GM06990 (cell line): ENCODE measurements at regions not wholly inside any gene's neighbourhood (a gene's known extent, or its start where the extent isn't known, plus 50 kb on each side); places are given as distances from the start of the nearest gene placed in this dataset.

ENCODE experiments used
- DNase-seq: peaks from one replicate; pipeline ENCODE4 v3.0.0-alpha.2; 2011; ENCODE audit not compliant: insufficient read length; ENCODE audit errors: extremely low read depth
- H3K27me3 ChIP-seq: replicated peaks from 2 replicates; pipeline ENCODE4 v1.6.0; 2011; ENCODE audit warnings: low read length; ENCODE audit not compliant: control insufficient read depth, insufficient read depth
- H3K36me3 ChIP-seq: 2 replicates; pipeline ENCODE4 v1.5.1; 2011; ENCODE audit warnings: low read length; ENCODE audit not compliant: control insufficient read depth, insufficient read depth
- H3K4me3 ChIP-seq: replicated peaks from 2 replicates; pipeline ENCODE4 v1.5.1; 2011; ENCODE audit warnings: low read depth, mild to moderate bottlenecking, control low read depth, low read length
- CTCF ChIP-seq: IDR thresholded peaks from 2 replicates; pipeline ENCODE4 v1.5.1; 2011; ENCODE audit warnings: low read length, control low read depth, mild to moderate bottlenecking, inconsistent platforms; ENCODE audit not compliant: insufficient read depth, poor library complexity, severe bottlenecking

GRCh38 chr10:4109469-4109868 lies 324.5 kb upstream of the KLF6 start:
- Histone ChIP-seq H3K27me3 (no peaks in the 10 kb centered on the region), H3K36me3 (no peaks in the 10 kb centered on the region), H3K4me3 (no peak overlapping the region)
- DNase-seq, result no peak
- TF ChIP-seq CTCF, result no peak

- Histone ChIP-seq H3K27me3 (no peaks in the 10 kb centered on the region), H3K4me3 (no peak overlapping the region), H3K36me3 (no peaks in the 10 kb centered on the region)
- no peak for TF ChIP-seq CTCF
- DNase-seq, result no peak
Observed at GRCh38 chr10:4108693-4109092, 323.7 kb upstream of the KLF6 start.

- DNase-seq, result no peak
- TF ChIP-seq CTCF, result no peak
- H3K36me3 ChIP-seq, result no peaks in the 10 kb centered on the region
- no peaks in the 10 kb centered on the region for H3K27me3 ChIP-seq
- H3K4me3 ChIP-seq, result no peak overlapping the region
Observed at GRCh38 chr10:4107285-4107851, 322.4 kb upstream of the KLF6 start.

GRCh38 chr10:4103603-4104002 lies 318.6 kb upstream of the KLF6 start:
- H3K27me3 ChIP-seq, result no peaks in the 10 kb centered on the region
- no peak for TF ChIP-seq CTCF
- H3K4me3 ChIP-seq, result no peak overlapping the region
- DNase-seq, result no peak
- H3K36me3 ChIP-seq, result no peaks in the 10 kb centered on the region

GRCh38 chr10:4102802-4103344 lies 317.9 kb upstream of the KLF6 start:
- Histone ChIP-seq H3K36me3 (no peaks in the 10 kb centered on the region), H3K4me3 (no peak overlapping the region), H3K27me3 (no peaks in the 10 kb centered on the region)
- no peak for TF ChIP-seq CTCF
- DNase-seq, result no peak
